LNCaP clone FGC (cell line): ENCODE measurements at regions not wholly inside any gene's neighbourhood (a gene's known extent, or its start where the extent isn't known, plus 50 kb on each side); places are given as distances from the start of the nearest gene placed in this dataset.

Experiments
- DNase-seq: peaks from one replicate; pipeline ENCODE4 v3.0.0-alpha.2; 2011; ENCODE audit warnings: low read depth
- H3K4me3 ChIP-seq: 2 replicates; pipeline ENCODE4 v1.5.1; 2011; ENCODE audit warnings: mild to moderate bottlenecking, low read depth, low read length, control low read depth
- CTCF ChIP-seq: IDR thresholded peaks from 2 replicates; pipeline ENCODE4 v1.5.1; 2012; ENCODE audit warnings: mild to moderate bottlenecking; ENCODE audit not compliant: control insufficient read depth, insufficient read depth; ENCODE audit errors: extremely low read depth

GRCh38 chr9:115327436-115328122 lies 209.6 kb upstream of the TNC start:
- no peak overlapping the region for H3K4me3 ChIP-seq
- no peak for TF ChIP-seq CTCF
- DNase-seq, result no peak

DNA sequence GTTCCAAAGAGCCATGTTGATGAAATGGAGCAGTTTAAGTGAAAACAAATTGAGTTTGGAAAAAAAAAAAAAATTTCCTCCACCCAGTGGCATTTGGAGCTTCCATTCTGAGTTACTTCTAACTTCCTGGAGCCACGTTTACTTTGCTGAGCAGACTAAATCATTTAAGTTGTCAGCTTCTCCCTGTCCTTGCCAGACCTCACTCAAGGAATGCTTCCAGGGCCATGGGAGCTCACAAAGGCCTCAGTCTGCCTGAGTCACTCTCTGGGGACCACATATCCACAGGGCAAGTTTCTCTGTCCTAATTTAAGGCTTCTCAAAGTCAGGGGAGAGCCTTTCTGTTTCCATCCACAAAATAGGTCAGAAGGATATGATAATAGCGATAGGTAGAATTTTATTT lies 210.3 kb upstream of the TNC start:
- DNase-seq, result peak; percentile 25
- TF ChIP-seq CTCF, result no peak
- no peak overlapping the region for H3K4me3 ChIP-seq

GRCh38 chr9:115328677-115329076 lies 210.7 kb upstream of the TNC start:
- no peak for DNase-seq
- H3K4me3 ChIP-seq, result no peak overlapping the region
- no peak for TF ChIP-seq CTCF

GRCh38 chr9:115333277-115334070 lies 215.5 kb upstream of the TNC start:
- DNase-seq, result no peak
- no peak overlapping the region for H3K4me3 ChIP-seq
- no peak for TF ChIP-seq CTCF

- no peak for TF ChIP-seq CTCF
- H3K4me3 ChIP-seq, result no peak overlapping the region
- DNase-seq, result no peak
Observed at GRCh38 chr9:115335439-115335838, 217.5 kb upstream of the TNC start.

- TF ChIP-seq CTCF, result no peak
- no peak overlapping the region for H3K4me3 ChIP-seq
- no peak for DNase-seq
Observed at GRCh38 chr9:115340314-115340713, 222.4 kb upstream of the TNC start.
